Renal cortex interstitium (tissue), 11 donors: ENCODE measurements at regions not wholly inside any gene's neighbourhood (a gene's known extent, or its start where the extent isn't known, plus 50 kb on each side); places are given as distances from the start of the nearest gene placed in this dataset.

ENCODE experiments used
- DNase-seq, 11 donors: peaks; one replicate each; pipeline ENCODE4 v3.0.0-alpha.2; 2013; ENCODE audit warnings: low read depth in 9 of 11, low spot score in 4 of 11; ENCODE audit errors: extremely low read depth in 1 of 11

- DNase-seq: no peak
Observed at GRCh38 chr22:48605125-48605524, 1222.5 kb downstream of the BRD1 start.

DNA sequence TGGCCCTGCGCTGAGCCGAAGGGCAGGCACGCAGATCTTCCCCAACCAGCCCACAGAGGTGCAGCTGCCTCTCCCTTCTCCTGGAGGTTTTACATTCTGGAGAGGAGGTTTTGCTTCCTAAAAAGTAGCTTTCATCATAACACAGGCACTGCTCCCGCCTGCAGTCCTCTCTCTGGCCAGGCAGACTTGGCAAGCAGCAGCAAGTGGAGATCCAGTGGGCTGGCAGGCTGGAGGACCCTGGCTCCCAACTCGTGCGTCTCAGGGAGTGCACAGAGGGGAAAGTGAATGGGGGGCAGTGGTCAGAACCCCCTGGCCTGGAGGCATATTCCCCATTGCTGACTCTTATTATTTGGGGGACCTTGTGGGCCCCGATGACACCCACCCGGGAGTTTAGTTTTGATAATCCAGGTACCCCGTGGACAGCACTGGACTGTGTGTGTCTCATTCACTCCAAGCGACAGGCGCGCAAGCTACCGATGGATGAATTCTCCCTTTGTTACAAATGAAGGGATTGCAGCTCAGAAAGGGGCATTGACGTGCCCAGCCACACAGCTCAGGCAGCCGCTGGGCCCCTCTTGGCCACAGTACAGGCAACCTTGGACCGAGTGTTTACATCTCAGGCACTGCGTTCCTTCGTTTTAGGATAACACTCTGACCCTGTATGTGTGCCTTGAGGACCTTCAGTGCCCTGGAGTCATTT, 1223.9 kb downstream of the BRD1 start:
- no peak for DNase-seq

GRCh38 chr22:48602805-48603518, 1224.7 kb downstream of the BRD1 start:
- no peak for DNase-seq

- no peak for DNase-seq
Observed at GRCh38 chr22:48600681-48601080, 1227.0 kb downstream of the BRD1 start.

- no peak for DNase-seq
Observed at GRCh38 chr22:48600171-48600570, 1227.5 kb downstream of the BRD1 start.

- DNase-seq: no peak
Observed at GRCh38 chr22:48599346-48599745, 1228.3 kb downstream of the BRD1 start.

GRCh38 chr22:48596111-48596850, 1231.4 kb downstream of the BRD1 start:
- no peak for DNase-seq

DNA sequence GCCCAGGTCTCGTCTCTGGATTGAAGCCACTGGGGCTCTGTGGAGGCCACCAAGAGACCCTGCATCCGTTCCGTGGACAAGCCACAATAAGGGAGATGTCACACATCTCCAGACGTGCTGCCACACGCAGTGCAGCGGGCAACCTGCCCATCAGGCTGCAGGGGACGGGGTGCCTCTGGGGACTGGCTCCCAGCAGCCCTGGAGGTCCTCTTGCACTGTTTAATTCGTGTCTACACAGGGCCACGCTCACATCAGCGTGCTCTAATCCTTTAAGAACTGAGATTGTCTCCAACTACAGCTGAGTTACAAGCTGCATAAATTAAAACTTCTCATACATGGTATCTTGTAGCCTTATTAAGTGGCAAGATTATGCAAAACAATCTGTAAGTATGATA, 1232.2 kb downstream of the BRD1 start:
- no peak for DNase-seq

- no peak for DNase-seq
Observed at GRCh38 chr22:48594757-48595510, 1232.7 kb downstream of the BRD1 start.

DNA sequence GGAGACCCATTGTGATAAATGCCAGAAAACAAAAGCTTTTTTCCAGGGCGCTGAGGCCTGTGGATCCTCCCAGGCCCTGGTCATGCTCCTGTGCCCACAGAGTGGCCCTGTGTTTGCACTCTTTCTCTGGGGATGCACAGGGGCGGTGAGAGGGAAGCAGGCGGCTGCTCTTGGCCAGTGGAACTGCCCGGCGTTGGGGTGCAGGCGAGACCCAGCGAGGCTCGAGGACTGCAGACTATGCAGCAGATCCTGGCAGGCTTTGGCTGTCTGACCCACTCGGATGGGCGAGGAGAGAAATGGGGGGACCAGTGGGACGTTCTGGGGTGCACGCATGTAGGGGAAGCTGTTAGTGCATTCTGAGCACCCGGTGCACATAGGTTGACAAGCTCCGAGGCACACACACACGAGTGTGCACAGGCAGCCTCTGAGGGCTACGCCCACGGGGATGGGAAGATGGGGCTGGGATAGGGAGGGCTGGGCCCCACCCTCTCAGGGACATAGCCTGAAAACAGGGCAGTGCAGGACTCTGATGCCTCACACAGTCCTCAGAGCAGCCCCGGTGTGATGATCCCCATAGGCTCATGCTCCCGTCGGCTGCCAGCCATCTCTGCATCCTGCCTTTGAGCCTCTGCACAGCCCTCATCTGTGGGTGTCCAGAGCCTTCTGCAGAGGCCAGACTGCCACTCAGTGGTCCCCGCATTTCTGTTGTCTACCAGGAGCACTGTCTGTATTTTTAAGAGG, 1233.5 kb downstream of the BRD1 start:
- DNase-seq: no peak

DNA sequence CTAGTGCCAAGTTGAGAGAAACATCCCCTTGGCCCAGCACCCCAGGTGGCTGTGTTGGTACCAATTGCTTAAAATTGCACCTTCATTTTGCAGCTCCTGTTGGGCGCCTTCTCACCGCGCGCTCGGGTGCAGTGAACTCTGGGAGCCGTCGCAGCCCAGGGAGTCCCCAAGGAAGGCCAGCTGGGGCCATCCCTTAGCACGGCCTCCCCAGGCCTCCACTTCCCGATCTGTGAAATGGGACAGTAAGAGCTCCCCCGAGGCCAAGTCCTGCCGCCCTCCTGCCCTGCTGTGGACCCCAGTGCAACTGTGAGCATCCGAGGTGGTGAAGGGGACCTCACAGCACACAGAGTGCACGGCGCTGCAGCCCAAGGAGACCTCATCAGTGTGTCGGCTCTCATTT, 1234.1 kb downstream of the BRD1 start:
- DNase-seq: no peak

GRCh38 chr22:48592931-48593330, 1234.7 kb downstream of the BRD1 start:
- no peak for DNase-seq

DNA sequence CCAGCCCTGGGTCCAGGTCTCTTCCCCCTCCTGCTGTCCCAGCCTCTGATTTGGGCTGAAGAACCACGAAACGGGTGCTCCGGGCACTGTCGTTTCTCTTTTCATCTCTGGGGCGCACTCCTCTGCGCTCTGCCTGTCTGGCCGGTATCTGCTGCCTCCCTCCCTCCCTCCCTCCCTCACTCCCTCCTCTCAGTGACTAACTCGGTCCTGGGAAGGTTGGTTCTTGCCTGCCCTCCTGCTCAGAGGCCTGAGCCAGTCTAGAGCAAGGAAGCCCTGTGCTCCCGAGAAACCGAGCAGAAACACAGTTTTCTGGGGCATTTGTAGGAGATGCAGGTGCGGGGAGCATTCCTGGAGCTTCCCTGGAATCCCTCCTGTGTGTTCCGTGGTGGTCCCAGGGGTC, 1235.2 kb downstream of the BRD1 start:
- DNase-seq: no peak

- DNase-seq: no peak
Observed at GRCh38 chr22:48592066-48592345, 1235.7 kb downstream of the BRD1 start.

GRCh38 chr22:48591286-48592065, 1236.2 kb downstream of the BRD1 start:
- no peak for DNase-seq

DNA sequence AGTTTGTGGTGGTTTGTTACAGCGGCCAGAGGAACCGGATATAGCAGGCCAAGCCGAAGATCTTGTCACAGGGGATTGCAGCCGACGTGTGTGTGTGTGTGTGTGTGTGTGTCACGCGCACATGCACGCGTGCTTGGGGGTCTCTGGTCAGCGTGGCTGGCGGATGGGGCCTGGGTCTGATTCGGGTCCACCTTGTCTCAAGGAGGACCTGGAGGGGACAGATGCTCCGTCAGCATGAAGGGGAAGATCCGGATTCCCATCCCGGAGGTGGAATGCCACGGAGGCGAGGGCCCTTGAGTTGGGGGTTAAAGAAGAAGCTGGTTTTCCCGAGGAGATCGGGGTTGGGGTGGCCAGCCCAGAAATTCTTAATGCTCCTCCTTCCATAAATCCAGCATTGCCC, 1237.8 kb downstream of the BRD1 start:
- DNase-seq: no peak

- DNase-seq: peak in 6 of 11 donors; percentile 31 to 76 (median 58)
Observed at GRCh38 chr22:48588878-48589450, 1238.7 kb downstream of the BRD1 start.
